GM06990 (cell line): ENCODE measurements at regions not wholly inside any gene's neighbourhood (a gene's known extent, or its start where the extent isn't known, plus 50 kb on each side); places are given as distances from the start of the nearest gene placed in this dataset.

ENCODE experiments used
- DNase-seq: peaks from one replicate; pipeline ENCODE4 v3.0.0-alpha.2; 2011; ENCODE audit not compliant: insufficient read length; ENCODE audit errors: extremely low read depth
- H3K27me3 ChIP-seq: replicated peaks from 2 replicates; pipeline ENCODE4 v1.6.0; 2011; ENCODE audit warnings: low read length; ENCODE audit not compliant: control insufficient read depth, insufficient read depth
- H3K36me3 ChIP-seq: 2 replicates; pipeline ENCODE4 v1.5.1; 2011; ENCODE audit warnings: low read length; ENCODE audit not compliant: control insufficient read depth, insufficient read depth
- H3K4me3 ChIP-seq: replicated peaks from 2 replicates; pipeline ENCODE4 v1.5.1; 2011; ENCODE audit warnings: low read depth, mild to moderate bottlenecking, control low read depth, low read length
- CTCF ChIP-seq: IDR thresholded peaks from 2 replicates; pipeline ENCODE4 v1.5.1; 2011; ENCODE audit warnings: low read length, control low read depth, mild to moderate bottlenecking, inconsistent platforms; ENCODE audit not compliant: insufficient read depth, poor library complexity, severe bottlenecking

GRCh38 chr9:119934497-119934896, 565.3 kb upstream of the BRINP1 start:
- H3K27me3 ChIP-seq = no peaks in the 10 kb centered on the region
- H3K36me3 ChIP-seq = no peaks in the 10 kb centered on the region
- DNase-seq = no peak
- no peak for TF ChIP-seq CTCF
- H3K4me3 ChIP-seq = no peak overlapping the region

GRCh38 chr9:119933191-119933590, 564.0 kb upstream of the BRINP1 start:
- TF ChIP-seq CTCF = no peak
- no peaks in the 10 kb centered on the region for H3K36me3 ChIP-seq
- no peaks in the 10 kb centered on the region for H3K27me3 ChIP-seq
- H3K4me3 ChIP-seq = no peak overlapping the region
- DNase-seq = no peak

- TF ChIP-seq CTCF = no peak
- no peaks in the 10 kb centered on the region for H3K36me3 ChIP-seq
- DNase-seq = no peak
- no peaks in the 10 kb centered on the region for H3K27me3 ChIP-seq
- H3K4me3 ChIP-seq = no peak overlapping the region
Observed at GRCh38 chr9:119924736-119925135, 555.5 kb upstream of the BRINP1 start.

GRCh38 chr9:119917175-119917574, 547.9 kb upstream of the BRINP1 start:
- Histone ChIP-seq H3K27me3 (no peaks in the 10 kb centered on the region), H3K4me3 (no peak overlapping the region), H3K36me3 (no peaks in the 10 kb centered on the region)
- TF ChIP-seq CTCF = no peak
- DNase-seq = no peak

GRCh38 chr9:119907056-119907455, 537.8 kb upstream of the BRINP1 start:
- no peak for DNase-seq
- TF ChIP-seq CTCF = no peak
- Histone ChIP-seq H3K27me3 (no peaks in the 10 kb centered on the region), H3K4me3 (no peak overlapping the region), H3K36me3 (no peaks in the 10 kb centered on the region)

- TF ChIP-seq CTCF = no peak
- DNase-seq = no peak
- Histone ChIP-seq H3K4me3 (no peak overlapping the region), H3K36me3 (no peaks in the 10 kb centered on the region), H3K27me3 (no peaks in the 10 kb centered on the region)
Observed at GRCh38 chr9:119905724-119906123, 536.5 kb upstream of the BRINP1 start.
